Heart left ventricle (tissue), 16 donors: ENCODE measurements at regions not wholly inside any gene's neighbourhood (a gene's known extent, or its start where the extent isn't known, plus 50 kb on each side); places are given as distances from the start of the nearest gene placed in this dataset.

Experiments used
- ATAC-seq, 4 donors: fragments of 200-7000 bp; cut with Tn5 transposase; one replicate each; pipeline ENCODE4 v1.9.1; 2020 to 2022; ENCODE audit warnings: moderate library complexity in 4 of 4, mild to moderate bottlenecking in 3 of 4, moderate number of reproducible peaks in 1 of 4
- DNase-seq, 5 donors: peaks; one replicate each; pipeline ENCODE4 v3.0.0-alpha.2; 2020
- H3K27ac ChIP-seq, 12 donors: fragments of 200-600 bp; sonication (generic) in 4 of 12; one replicate each; pipeline versions ENCODE4 v1.5.0 to v1.8.0; 2016 to 2022; ENCODE audit warnings: mild to moderate bottlenecking in 2 of 12
- H3K27me3 ChIP-seq, 9 donors: fragments of 200-600 bp; sonication (generic) in 2 of 9; one replicate each; pipeline versions ENCODE4 v1.5.1 to v1.8.0; 2016 to 2022; ENCODE audit warnings: mild to moderate bottlenecking in 3 of 9
- H3K36me3 ChIP-seq, 9 donors: fragments of 200-600 bp; sonication (generic) in 2 of 9; one replicate each; pipeline versions ENCODE4 v1.5.0 to v1.8.0; 2018 to 2022; ENCODE audit warnings: mild to moderate bottlenecking in 2 of 9
- H3K4me1 ChIP-seq, 12 donors: fragments of 200-600 bp; sonication (generic) in 4 of 12; one replicate each; pipeline versions ENCODE4 v1.5.0 to v1.8.0; 2016 to 2022; ENCODE audit warnings: mild to moderate bottlenecking in 3 of 12
- H3K4me3 ChIP-seq, 12 donors: fragments of 200-600 bp; sonication (generic) in 4 of 12; one replicate each; pipeline versions ENCODE4 v1.5.0 to v1.8.0; 2017 to 2022; ENCODE audit warnings: mild to moderate bottlenecking in 9 of 12, moderate library complexity in 4 of 12
- H3K9me3 ChIP-seq, 12 donors: fragments of 200-600 bp; sonication (generic) in 4 of 12; one replicate each; pipeline versions ENCODE4 v1.5.0 to v1.8.0; 2016 to 2022; ENCODE audit warnings: mild to moderate bottlenecking in 1 of 12
- POLR2A ChIP-seq, 2 donors: fragments of 450-650 bp; IDR thresholded peaks; one replicate each; pipeline ENCODE4 v1.6.1; 2017; ENCODE audit warnings: antibody characterized with exemption in 2 of 2, mild to moderate bottlenecking in 2 of 2, moderate library complexity in 2 of 2
- WGBS, 4 donors: extraction: QIAGEN DNeasy Blood & Tissue Kit in 2 of 4; methylation state at CpG; one replicate each; pipeline versions ENCODE4 v1.1.5 to v1.1.7; 2013 to 2018; 5-methylcytosine and 5-hydroxymethylcytosine counted together
- intact Hi-C, 10 donors: fragments of 100-400 bp; cut with DNase I; formaldehyde crosslinking; loops; one replicate each; pipeline versions ENCODE4 v1.11.1 to v1.14.2; 2022
- TF ChIP-seq, protein P1 (sequence below), 12 donors: fragments of 200-600 bp; sonication (generic) in 4 of 12; IDR thresholded peaks; one replicate each; pipeline versions ENCODE4 v1.5.0 to v1.8.0; 2018 to 2022; ENCODE audit warnings: antibody characterized with exemption in 12 of 12, mild to moderate bottlenecking in 5 of 12
- donor health status: ischemic (EF 13 %, LVEDD 7.1; RV severe dilation, severe dysfunction).
- donor health status: healthy with polysubstance abuse.
- donor health status: DM: no; HTN: yes; CAD: no.
- donor health status: DM: no; HTN: no; CAD: no.
- donor health status: ischemic (EF 25% LVEDD 6.9; RV normal size, moderate dysfunction).
- donor health status: ischemic (EF 25% LVEDD 5.7; RV mildly dilated, moderate dysfunction).
- donor health status: healthy.
- donor health status: DM: yes; HTN: yes; CAD: no.
- donor health status: ischemic (EF 35%, LVEDD 5.7; RV mildly dilated, moderate dysfunction).
- donor health status: nonischemic (EF 11% LVEDD 7.7; RV severe dilation, severe dysfunction).
- donor health status: DM: yes; HTN: yes; CAD: no.
- donor health status: PGD.
- donor health status: ischemic (EF 29% LVEDD 5.4; RV normal size, mild dysfunction).
- donor health status: nonischemic (EF 23%, LVEDD 6.1; RV moderate dilation, normal function).

DNA sequence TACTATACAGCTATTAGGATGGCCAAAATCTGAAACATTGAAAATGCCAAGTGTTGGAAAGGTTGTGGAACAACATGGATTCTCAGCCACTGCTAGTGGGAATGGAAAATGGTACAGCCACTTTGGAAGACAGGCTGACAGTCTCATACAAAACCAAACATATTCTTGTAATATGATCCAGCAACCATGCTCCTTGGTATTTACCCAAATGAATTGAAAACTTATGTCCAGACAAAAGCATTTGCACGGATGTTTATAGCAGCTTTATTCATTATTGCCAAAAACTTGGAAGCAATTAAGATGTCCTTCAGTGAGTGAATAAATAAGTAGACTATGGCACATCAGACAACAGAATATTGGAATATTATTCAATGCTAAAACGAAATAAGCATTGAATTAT, 105.8 kb upstream of the DCLK2 start:
- H3K9me3 ChIP-seq, result peaks cover 0 to 5% (median 0%) of the 10 kb centered on the region in 12 donors
- no peaks in the 10 kb centered on the region for H3K36me3 ChIP-seq
- no peak for DNase-seq
- no peaks in the 10 kb centered on the region for H3K4me1 ChIP-seq
- H3K4me3 ChIP-seq, result no peak overlapping the region
- no peak overlapping the region for H3K27ac ChIP-seq
- no peak for TF ChIP-seq POLR2A (IDR thresholded peaks at IDR 0.05)
- TF ChIP-seq, protein P1, sequence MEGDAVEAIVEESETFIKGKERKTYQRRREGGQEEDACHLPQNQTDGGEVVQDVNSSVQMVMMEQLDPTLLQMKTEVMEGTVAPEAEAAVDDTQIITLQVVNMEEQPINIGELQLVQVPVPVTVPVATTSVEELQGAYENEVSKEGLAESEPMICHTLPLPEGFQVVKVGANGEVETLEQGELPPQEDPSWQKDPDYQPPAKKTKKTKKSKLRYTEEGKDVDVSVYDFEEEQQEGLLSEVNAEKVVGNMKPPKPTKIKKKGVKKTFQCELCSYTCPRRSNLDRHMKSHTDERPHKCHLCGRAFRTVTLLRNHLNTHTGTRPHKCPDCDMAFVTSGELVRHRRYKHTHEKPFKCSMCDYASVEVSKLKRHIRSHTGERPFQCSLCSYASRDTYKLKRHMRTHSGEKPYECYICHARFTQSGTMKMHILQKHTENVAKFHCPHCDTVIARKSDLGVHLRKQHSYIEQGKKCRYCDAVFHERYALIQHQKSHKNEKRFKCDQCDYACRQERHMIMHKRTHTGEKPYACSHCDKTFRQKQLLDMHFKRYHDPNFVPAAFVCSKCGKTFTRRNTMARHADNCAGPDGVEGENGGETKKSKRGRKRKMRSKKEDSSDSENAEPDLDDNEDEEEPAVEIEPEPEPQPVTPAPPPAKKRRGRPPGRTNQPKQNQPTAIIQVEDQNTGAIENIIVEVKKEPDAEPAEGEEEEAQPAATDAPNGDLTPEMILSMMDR (IDR thresholded peaks at IDR 0.05), result no peak
- no peaks in the 10 kb centered on the region for H3K27me3 ChIP-seq
- intact Hi-C loops, result no loop called here
- WGBS, 4 donors, result 66 to 77% (median 69%) methylated on average over 2 of the region's 2 CpGs
- no peak for ATAC-seq

DNA sequence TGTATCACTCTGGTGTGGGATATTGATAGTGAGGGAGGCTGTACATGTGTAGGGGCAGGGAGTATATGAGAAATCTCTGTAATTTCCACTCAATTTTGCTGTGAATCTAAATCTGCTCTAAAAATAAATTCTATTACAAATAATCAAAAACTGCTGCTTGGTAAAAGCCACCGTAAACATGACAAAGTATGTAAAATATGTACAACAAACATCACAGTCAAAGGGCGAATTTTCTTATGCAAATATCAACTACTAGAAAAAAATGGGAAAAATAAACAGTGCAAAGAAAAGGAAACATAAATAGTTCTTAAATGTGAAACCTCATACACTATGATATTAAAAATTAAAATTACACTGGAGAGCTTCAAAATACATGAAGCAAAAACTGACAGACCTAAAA, 105.1 kb upstream of the DCLK2 start:
- WGBS, 4 donors, result 84 to 87% (median 85%) methylated on average over 2 of the region's 2 CpGs
- ATAC-seq (no peak), DNase-seq (no peak)
- TF ChIP-seq, protein P1 (IDR thresholded peaks at IDR 0.05), result no peak
- TF ChIP-seq POLR2A (IDR thresholded peaks at IDR 0.05), result no peak
- Histone ChIP-seq H3K36me3 (no peaks in the 10 kb centered on the region), H3K4me1 (no peaks in the 10 kb centered on the region), H3K27me3 (no peaks in the 10 kb centered on the region), H3K9me3 (peaks cover 0 to 5% (median 0%) of the 10 kb centered on the region in 12 donors), H3K4me3 (no peak overlapping the region), H3K27ac (no peak overlapping the region)
- intact Hi-C loops, result no loop called here

DNA sequence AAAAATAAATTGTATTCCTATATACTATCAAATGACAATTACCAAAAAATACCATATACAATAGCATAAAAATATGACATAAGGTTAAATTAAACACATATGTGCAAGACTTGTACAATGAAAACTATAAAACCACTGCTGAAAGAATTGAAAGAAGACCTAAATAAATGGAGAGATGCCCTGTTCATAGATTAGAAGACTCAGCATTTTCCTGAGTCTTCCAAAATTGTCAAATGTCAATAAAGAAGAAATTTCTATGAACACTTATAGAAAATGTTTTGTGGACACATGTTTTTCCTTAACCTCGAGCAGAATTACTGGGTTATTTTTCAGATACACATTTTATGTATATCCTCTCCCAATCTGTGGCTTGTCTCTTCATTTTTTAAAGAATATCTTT, 103.1 kb upstream of the DCLK2 start:
- DNase-seq (no peak), ATAC-seq (no peak)
- Histone ChIP-seq H3K4me3 (no peak overlapping the region), H3K9me3 (peaks cover 0 to 5% (median 0%) of the 10 kb centered on the region in 12 donors), H3K4me1 (no peaks in the 10 kb centered on the region), H3K27ac (no peak overlapping the region), H3K36me3 (no peaks in the 10 kb centered on the region), H3K27me3 (no peaks in the 10 kb centered on the region)
- TF ChIP-seq POLR2A (IDR thresholded peaks at IDR 0.05), result no peak
- TF ChIP-seq, protein P1 (IDR thresholded peaks at IDR 0.05), result no peak
- 70 to 89% (median 86%) methylated on average over 1 of the region's 1 CpG for WGBS, 4 donors
- intact Hi-C loops, result no loop called here

DNA sequence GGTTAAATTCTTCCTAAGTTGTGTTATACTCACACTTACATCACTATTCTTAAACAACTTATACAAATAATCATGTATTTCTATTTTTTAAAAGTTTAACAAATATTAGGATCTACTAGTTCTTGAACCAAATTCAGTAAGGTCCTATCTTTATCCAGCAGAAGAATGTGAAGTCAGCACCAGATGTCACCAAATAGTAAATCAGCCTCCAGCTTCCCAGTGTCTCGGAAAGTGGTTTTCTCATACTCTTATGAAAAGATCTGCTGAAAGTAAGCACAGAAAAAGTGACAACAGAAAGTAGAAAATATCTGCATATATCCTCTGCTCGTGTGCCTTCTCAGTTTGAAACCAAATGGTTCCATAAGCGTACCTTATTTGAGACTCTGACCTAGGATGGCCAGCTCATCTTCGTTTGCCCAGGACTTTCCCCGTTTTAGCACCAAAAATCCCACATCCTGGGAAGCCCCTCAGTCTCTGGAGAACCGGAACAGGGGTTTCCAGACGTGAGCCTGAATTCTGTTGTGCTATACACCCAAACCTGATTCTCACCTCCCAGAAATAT, 98.0 kb upstream of the DCLK2 start:
- H3K27me3 ChIP-seq, result no peaks in the 10 kb centered on the region
- DNase-seq (no peak), ATAC-seq (no peak)
- no peak overlapping the region for H3K27ac ChIP-seq
- peaks cover 0 to 5% (median 0%) of the 10 kb centered on the region in 12 donors for H3K9me3 ChIP-seq
- TF ChIP-seq, protein P1 (IDR thresholded peaks at IDR 0.05), result no peak
- no peak for TF ChIP-seq POLR2A (IDR thresholded peaks at IDR 0.05)
- no peaks in the 10 kb centered on the region for H3K4me1 ChIP-seq
- WGBS, 4 donors, result 52 to 69% (median 68%) methylated on average over 7 of the region's 7 CpGs
- intact Hi-C loops, result loop anchor here in 2 of 10 donors (10.0 kb wide), 1 partner anchor 885 kb away; no protein-coding TSS in a partner anchor
- no peaks in the 10 kb centered on the region for H3K36me3 ChIP-seq
- no peak overlapping the region for H3K4me3 ChIP-seq
